AG09319 (cell line): ENCODE measurements at regions not wholly inside any gene's neighbourhood (a gene's known extent, or its start where the extent isn't known, plus 50 kb on each side); places are given as distances from the start of the nearest gene placed in this dataset.

Experiments
- DNase-seq: peaks from one replicate; pipeline ENCODE4 v3.0.0-alpha.2; 2010; ENCODE audit warnings: low read depth; ENCODE audit errors: extremely low read depth
- CTCF ChIP-seq: IDR thresholded peaks from 2 replicates; pipeline ENCODE4 v1.5.1; 2011; ENCODE audit warnings: low read depth, mild to moderate bottlenecking, inconsistent platforms, low read length, moderate library complexity

GRCh38 chr2:155917380-155917779 lies 415.1 kb downstream of the NR4A2 start:
- TF ChIP-seq CTCF = no peak
- DNase-seq = no peak

- no peak for TF ChIP-seq CTCF
- no peak for DNase-seq
Observed at GRCh38 chr2:155913356-155913755, 419.2 kb downstream of the NR4A2 start.

GRCh38 chr2:155908567-155908966 lies 424.0 kb downstream of the NR4A2 start:
- TF ChIP-seq CTCF = no peak
- DNase-seq = no peak

- no peak for TF ChIP-seq CTCF
- no peak for DNase-seq
Observed at GRCh38 chr2:155907211-155907610, 425.3 kb downstream of the NR4A2 start.

- DNase-seq = no peak
- TF ChIP-seq CTCF = no peak
Observed at GRCh38 chr2:155905657-155906056, 426.9 kb downstream of the NR4A2 start.

GRCh38 chr2:155904720-155905119 lies 427.8 kb downstream of the NR4A2 start:
- DNase-seq = no peak

GRCh38 chr2:155902635-155903034 lies 429.9 kb downstream of the NR4A2 start:
- TF ChIP-seq CTCF = no peak

More at GRCh38 chr2:155904720-155905119, 427.8 kb downstream of the NR4A2 start:
- no peak for TF ChIP-seq CTCF

More at GRCh38 chr2:155902635-155903034, 429.9 kb downstream of the NR4A2 start:
- no peak for DNase-seq
